ENCODE measurements at regions not wholly inside any gene's neighbourhood (a gene's known extent, or its start where the extent isn't known, plus 50 kb on each side); places are given as distances from the start of the nearest gene placed in this dataset.
A peak's percentile ranks its signal among the peaks of the same experiment; 100 is the strongest.
"Not testable (repeated sequence)": the region's sequence is repeated elsewhere in the genome, so short reads cannot be mapped to it uniquely, and the experiment has no call there.

- intact Hi-C loops (cut with DNase I), result no loop called here
- no peak for DNase-seq (ENCODE audit: low spot score)
These were observed 734.6 kb downstream of the GLUD2 start for GRCh38 chrX:121781991-121782390.

- no peak for DNase-seq (ENCODE audit: low spot score)
- intact Hi-C loops (cut with DNase I), result no loop called here
These were observed 735.1 kb downstream of the GLUD2 start for GRCh38 chrX:121782544-121782943.

GRCh38 chrX:121782976-121783375 lies 735.6 kb downstream of the GLUD2 start:
- DNase-seq (ENCODE audit: low spot score), result no peak
- intact Hi-C loops (cut with DNase I), result no loop called here

GRCh38 chrX:121802881-121803412 lies 755.5 kb downstream of the GLUD2 start:
- intact Hi-C loops (cut with DNase I), result no loop called here
- DNase-seq (ENCODE audit: low spot score), result no peak

- DNase-seq (ENCODE audit: low spot score), result no peak
- intact Hi-C loops (cut with DNase I), result no loop called here
These were observed 776.0 kb downstream of the GLUD2 start for GRCh38 chrX:121823406-121823805.

- no peak for DNase-seq (ENCODE audit: low spot score)
- intact Hi-C loops (cut with DNase I), result no loop called here
These were observed 784.2 kb downstream of the GLUD2 start for GRCh38 chrX:121831601-121832000.

- intact Hi-C loops (cut with DNase I), result no loop called here
- no peak for DNase-seq (ENCODE audit: low spot score)
These were observed 785.0 kb downstream of the GLUD2 start for GRCh38 chrX:121832446-121832845.

- intact Hi-C loops (cut with DNase I), result no loop called here
- DNase-seq (ENCODE audit: low spot score), result no peak
These were observed 788.6 kb downstream of the GLUD2 start for GRCh38 chrX:121836000-121836399.

GRCh38 chrX:121851033-121851432 lies 803.6 kb downstream of the GLUD2 start:
- intact Hi-C loops (cut with DNase I), result no loop called here

GRCh38 chrX:121853762-121854613 lies 806.6 kb downstream of the GLUD2 start:
- no peak for DNase-seq (ENCODE audit: low spot score)
- intact Hi-C loops (cut with DNase I), result no loop called here

More at GRCh38 chrX:121851033-121851432, 803.6 kb downstream of the GLUD2 start:
- DNase-seq (ENCODE audit: low spot score), result no peak

GRCh38 chrX:121854614-121854911 lies 807.2 kb downstream of the GLUD2 start:
- intact Hi-C loops (cut with DNase I), result no loop called here
- DNase-seq (ENCODE audit: low spot score), result peak; percentile 56

- intact Hi-C loops (cut with DNase I), result no loop called here
- DNase-seq (ENCODE audit: low spot score), result peak; percentile 55
These were observed 811.6 kb downstream of the GLUD2 start for GRCh38 chrX:121858867-121859647.

- peak; percentile 51 for DNase-seq (ENCODE audit: low spot score)
- intact Hi-C loops (cut with DNase I), result no loop called here
These were observed 816.6 kb downstream of the GLUD2 start for GRCh38 chrX:121863976-121864375.

- intact Hi-C loops (cut with DNase I), result no loop called here
- no peak for DNase-seq (ENCODE audit: low spot score)
These were observed 817.2 kb downstream of the GLUD2 start for GRCh38 chrX:121864561-121864960.

GRCh38 chrX:121869876-121870477 lies 822.6 kb downstream of the GLUD2 start:
- intact Hi-C loops (cut with DNase I), result no loop called here
- DNase-seq (ENCODE audit: low spot score), result peak; percentile 60

- DNase-seq (ENCODE audit: low spot score), result no peak
- intact Hi-C loops (cut with DNase I), result no loop called here
These were observed 823.7 kb downstream of the GLUD2 start for GRCh38 chrX:121871122-121871521.

GRCh38 chrX:121876305-121876704 lies 828.9 kb downstream of the GLUD2 start:
- intact Hi-C loops (cut with DNase I), result no loop called here
- no peak for DNase-seq (ENCODE audit: low spot score)

- DNase-seq (ENCODE audit: low spot score); intact Hi-C loops (cut with DNase I): not testable (repeated sequence)
These were observed 829.9 kb downstream of the GLUD2 start for GRCh38 chrX:121877337-121877736.

- no peak for DNase-seq (ENCODE audit: low spot score)
- intact Hi-C loops (cut with DNase I), result no loop called here
These were observed 839.1 kb downstream of the GLUD2 start for GRCh38 chrX:121886557-121886956.

- DNase-seq (ENCODE audit: low spot score), result no peak
- intact Hi-C loops (cut with DNase I), result no loop called here
These were observed 847.3 kb downstream of the GLUD2 start for GRCh38 chrX:121894756-121895155.

Data from cardiac septum (tissue), 1 donor.